GM10266 (cell line): ENCODE measurements at regions not wholly inside any gene's neighbourhood (a gene's known extent, or its start where the extent isn't known, plus 50 kb on each side); places are given as distances from the start of the nearest gene placed in this dataset.

ENCODE experiments used
- DNase-seq: peaks from one replicate; pipeline ENCODE4 v3.0.0; 2012; ENCODE audit errors: extremely low spot score
- CTCF ChIP-seq: IDR thresholded peaks from 2 replicates; pipeline ENCODE4 v1.5.1; 2012; ENCODE audit warnings: mild to moderate bottlenecking, low read depth; ENCODE audit not compliant: control insufficient read depth, insufficient read depth; ENCODE audit errors: missing control alignments

- TF ChIP-seq CTCF, result no peak
- no peak for DNase-seq
Measured at GRCh38 chr14:89491711-89492381, 74.8 kb upstream of the FOXN3 start.

GRCh38 chr14:89490466-89490865, 73.4 kb upstream of the FOXN3 start:
- DNase-seq, result no peak
- no peak for TF ChIP-seq CTCF

GRCh38 chr14:89489761-89490437, 72.9 kb upstream of the FOXN3 start:
- TF ChIP-seq CTCF, result no peak
- no peak for DNase-seq

- TF ChIP-seq CTCF, result no peak
- no peak for DNase-seq
Measured at GRCh38 chr14:89486961-89487360, 69.9 kb upstream of the FOXN3 start.

GRCh38 chr14:89486505-89486904, 69.5 kb upstream of the FOXN3 start:
- DNase-seq, result no peak
- no peak for TF ChIP-seq CTCF

GRCh38 chr14:89485264-89485663, 68.2 kb upstream of the FOXN3 start:
- TF ChIP-seq CTCF, result no peak

More at GRCh38 chr14:89485264-89485663, 68.2 kb upstream of the FOXN3 start:
- DNase-seq, result no peak
